ENCODE measurements at regions not wholly inside any gene's neighbourhood (a gene's known extent, or its start where the extent isn't known, plus 50 kb on each side); places are given as distances from the start of the nearest gene placed in this dataset.

DNA sequence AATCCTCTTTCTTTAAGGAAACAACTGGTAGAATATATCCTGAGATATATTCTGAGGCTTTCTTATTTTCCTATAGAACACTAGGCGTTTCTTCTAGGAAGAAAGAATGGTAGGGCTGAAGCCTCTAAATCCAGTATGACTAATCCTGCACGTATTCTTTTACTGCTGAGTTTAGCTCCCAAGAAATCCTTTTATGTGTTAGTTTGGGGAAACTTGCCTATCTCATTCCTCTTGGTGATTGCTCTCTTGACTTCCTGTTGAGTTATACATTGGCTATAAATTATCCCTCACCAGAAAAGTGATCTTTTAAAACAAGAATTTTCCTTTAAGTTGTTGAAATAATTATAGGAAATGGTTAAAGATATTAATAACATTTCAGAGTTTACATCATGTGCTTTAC, 422.9 kb downstream of the TMEM161B start:
- TF ChIP-seq, protein P1, sequence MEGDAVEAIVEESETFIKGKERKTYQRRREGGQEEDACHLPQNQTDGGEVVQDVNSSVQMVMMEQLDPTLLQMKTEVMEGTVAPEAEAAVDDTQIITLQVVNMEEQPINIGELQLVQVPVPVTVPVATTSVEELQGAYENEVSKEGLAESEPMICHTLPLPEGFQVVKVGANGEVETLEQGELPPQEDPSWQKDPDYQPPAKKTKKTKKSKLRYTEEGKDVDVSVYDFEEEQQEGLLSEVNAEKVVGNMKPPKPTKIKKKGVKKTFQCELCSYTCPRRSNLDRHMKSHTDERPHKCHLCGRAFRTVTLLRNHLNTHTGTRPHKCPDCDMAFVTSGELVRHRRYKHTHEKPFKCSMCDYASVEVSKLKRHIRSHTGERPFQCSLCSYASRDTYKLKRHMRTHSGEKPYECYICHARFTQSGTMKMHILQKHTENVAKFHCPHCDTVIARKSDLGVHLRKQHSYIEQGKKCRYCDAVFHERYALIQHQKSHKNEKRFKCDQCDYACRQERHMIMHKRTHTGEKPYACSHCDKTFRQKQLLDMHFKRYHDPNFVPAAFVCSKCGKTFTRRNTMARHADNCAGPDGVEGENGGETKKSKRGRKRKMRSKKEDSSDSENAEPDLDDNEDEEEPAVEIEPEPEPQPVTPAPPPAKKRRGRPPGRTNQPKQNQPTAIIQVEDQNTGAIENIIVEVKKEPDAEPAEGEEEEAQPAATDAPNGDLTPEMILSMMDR (IDR thresholded peaks at IDR 0.05), result no peak
- no peak for TF ChIP-seq TEAD4 (IDR thresholded peaks at IDR 0.05; ENCODE audit: borderline replicate concordance, insufficient read depth)

All from SK-N-SH (cell line).